ENCODE measurements at regions not wholly inside any gene's neighbourhood (a gene's known extent, or its start where the extent isn't known, plus 50 kb on each side); places are given as distances from the start of the nearest gene placed in this dataset.
A peak's percentile ranks its signal among the peaks of the same experiment; 100 is the strongest.

DNA sequence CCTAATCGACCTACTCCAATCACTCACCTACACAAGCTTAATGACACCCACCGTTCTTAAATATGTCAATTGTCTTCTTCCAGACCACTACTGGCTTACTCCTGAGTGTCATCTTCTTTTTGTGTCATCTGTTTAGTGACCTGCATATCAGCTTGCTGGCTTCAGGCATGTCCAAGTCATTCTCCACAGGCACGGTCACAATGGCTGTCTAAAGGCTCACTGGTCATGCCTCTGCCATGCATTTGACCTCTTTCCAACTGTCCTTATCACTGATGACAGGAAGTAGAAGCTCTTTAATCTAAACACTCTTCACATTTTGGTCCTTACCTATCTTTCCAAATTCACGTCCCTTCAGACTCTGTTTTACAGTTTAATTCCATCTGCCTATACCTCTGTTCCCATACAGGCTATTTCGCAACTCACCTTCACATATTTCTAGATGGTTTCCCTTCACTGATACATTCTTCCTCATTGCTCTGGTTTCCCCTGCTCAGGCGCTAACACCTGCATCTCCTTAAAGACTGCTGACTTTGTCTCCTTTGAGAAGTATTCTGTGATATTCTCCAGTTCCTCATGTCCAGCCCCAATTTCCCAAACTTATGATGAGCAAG is 217.5 kb downstream of the TRIB2 start (continued):
- TF ChIP-seq ATF2 (CRISPR knock-in tag; IDR thresholded peaks at IDR 0.05) (no peak), TCFL5 (CRISPR knock-in tag; conservative IDR thresholded peaks at IDR 0.05) (no peak), KHSRP (IDR thresholded peaks at IDR 0.05) (no peak), BCOR (IDR thresholded peaks at IDR 0.05) (no peak), MTA3 (IDR thresholded peaks at IDR 0.05; ENCODE audit: borderline replicate concordance) (no peak), FOXK1 (CRISPR knock-in tag; IDR thresholded peaks at IDR 0.05; ENCODE audit: borderline replicate concordance) (no peak)

DNA sequence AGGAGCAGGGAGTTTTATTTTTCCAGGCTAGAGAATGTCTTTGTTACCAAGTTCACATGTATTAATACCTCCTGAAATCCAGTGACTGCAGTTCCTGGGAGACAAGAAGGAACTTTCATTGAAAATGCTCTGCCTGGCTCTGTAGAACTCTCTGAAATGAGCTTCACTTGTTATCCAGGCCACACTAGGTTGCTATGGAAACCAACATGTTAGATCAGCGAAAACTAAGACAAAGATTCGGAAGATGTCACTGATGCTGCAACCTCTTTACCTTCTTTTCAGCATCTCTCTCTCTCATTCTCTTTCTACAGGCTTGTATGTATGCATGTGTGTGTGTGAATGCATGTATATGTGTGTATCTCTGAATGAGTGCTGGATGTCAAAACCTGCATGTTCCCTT is 218.5 kb downstream of the TRIB2 start:
- Histone ChIP-seq H3K9me3 (replicated peaks; ENCODE audit: control insufficient read depth, insufficient read depth, low read depth, low read length) (no peaks in the 10 kb centered on the region), H3K36me3 (ENCODE audit: control insufficient read depth, insufficient read depth, low read length) (no peaks in the 10 kb centered on the region), H3K9me1 (ENCODE audit: control insufficient read depth, insufficient read depth, low read length) (no peaks in the 10 kb centered on the region), H4K20me1 (replicated peaks; ENCODE audit: control insufficient read depth, insufficient read depth, low read length) (no peaks in the 10 kb centered on the region), H3K4me3 (no peak overlapping the region), H3K27ac (ENCODE audit: extremely low read depth, low read depth, low read length) (no peak overlapping the region), H3K4me1 (replicated peaks in 1 of 2; ENCODE audit: control insufficient read depth in 2 of 2, insufficient read depth in 2 of 2, low read length in 2 of 2) (no peaks in the 10 kb centered on the region; a peak in 2 of 5 replicates), H3K27me3 (ENCODE audit: control insufficient read depth in 2 of 2, insufficient read depth in 2 of 2, low read length in 2 of 2) (no peaks in the 10 kb centered on the region), H3K4me2 (ENCODE audit: insufficient read depth, low read length) (no peak overlapping the region), H2AFZ (ENCODE audit: low read depth, low read length) (no peak overlapping the region), H3K9ac (ENCODE audit: insufficient read depth in 1 of 2, low read depth in 2 of 2, low read length in 2 of 2) (no peak overlapping the region), H3K79me2 (ENCODE audit: control insufficient read depth, insufficient read depth, low read length) (no peaks in the 10 kb centered on the region)
- intact Hi-C loops (cut with micrococcal nuclease) (no loop called here), in situ Hi-C loops (cut with MboI) (no loop called here)
- no peak for DNase-seq (ENCODE audit: extremely low read depth in 1 of 4, low spot score in 3 of 4)
- no peak for FAIRE-seq
- 47% methylated on average over 2 of the region's 2 CpGs for WGBS (ENCODE audit: insufficient coverage, low coverage, missing lambda C conversion rate)
- peak; percentile 87 for TF ChIP-seq RFX1 (IDR thresholded peaks at IDR 0.05)
- TF ChIP-seq THRB (CRISPR knock-in tag; conservative IDR thresholded peaks at IDR 0.05) = no peak
- TF ChIP-seq, protein P1, sequence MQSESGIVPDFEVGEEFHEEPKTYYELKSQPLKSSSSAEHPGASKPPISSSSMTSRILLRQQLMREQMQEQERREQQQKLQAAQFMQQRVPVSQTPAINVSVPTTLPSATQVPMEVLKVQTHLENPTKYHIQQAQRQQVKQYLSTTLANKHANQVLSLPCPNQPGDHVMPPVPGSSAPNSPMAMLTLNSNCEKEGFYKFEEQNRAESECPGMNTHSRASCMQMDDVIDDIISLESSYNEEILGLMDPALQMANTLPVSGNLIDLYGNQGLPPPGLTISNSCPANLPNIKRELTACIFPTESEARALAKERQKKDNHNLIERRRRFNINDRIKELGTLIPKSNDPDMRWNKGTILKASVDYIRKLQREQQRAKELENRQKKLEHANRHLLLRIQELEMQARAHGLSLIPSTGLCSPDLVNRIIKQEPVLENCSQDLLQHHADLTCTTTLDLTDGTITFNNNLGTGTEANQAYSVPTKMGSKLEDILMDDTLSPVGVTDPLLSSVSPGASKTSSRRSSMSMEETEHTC (IDR thresholded peaks at IDR 0.05) = no peak
- no peak for TF ChIP-seq ZNF354B (CRISPR knock-in tag; IDR thresholded peaks at IDR 0.05)
- ChIA-PET CTCF (ENCODE audit: low intra/inter-chr PET ratio) (no interaction called here), POLR2A (no interaction called here)
- no TSS peak for BruUV-seq (replicated peaks)
- ATAC-seq = no peak
